ENCODE measurements at regions not wholly inside any gene's neighbourhood (a gene's known extent, or its start where the extent isn't known, plus 50 kb on each side); places are given as distances from the start of the nearest gene placed in this dataset.
"Not testable (repeated sequence)": the region's sequence is repeated elsewhere in the genome, so short reads cannot be mapped to it uniquely, and the experiment has no call there.

- TF ChIP-seq CTCF (conservative IDR thresholded peaks at IDR 0.05; ENCODE audit: low read length); EZH2phosphoT487 (IDR thresholded peaks at IDR 0.05; ENCODE audit: borderline replicate concordance, low read depth, low read length): not testable (repeated sequence)
These were observed 591.9 kb upstream of the ZNF337 start for GRCh38 chr20:26288379-26289061.
